SK-N-SH (cell line): ENCODE measurements at regions not wholly inside any gene's neighbourhood (a gene's known extent, or its start where the extent isn't known, plus 50 kb on each side); places are given as distances from the start of the nearest gene placed in this dataset.

ENCODE experiments used
- CTCF ChIA-PET: fragments of 300-600, 350-600 bp; formaldehyde crosslinking; extraction: SDS; loops from one replicate; lab custom pipeline; 2021; lab: Yijun Ruan, JAX
- POLR2A ChIA-PET: fragments of 350-600 bp; sonication (Branson Sonifier 250); formaldehyde crosslinking; extraction: SDS; loops from one replicate; lab custom pipeline; 2020; ENCODE audit warnings: antibody characterized with exemption, inconsistent platforms; lab: Yijun Ruan, JAX
- DNase-seq: peaks from one replicate; pipeline ENCODE4 v3.0.0; 2012
- H2AFZ ChIP-seq: fragments of 200-600 bp; sonication (generic); 2 replicates; pipeline ENCODE4 v1.8.1; 2016; ENCODE audit warnings: antibody characterized with exemption, mild to moderate bottlenecking, low read depth
- H3F3A ChIP-seq: fragments of 200-600 bp; sonication (generic); replicated peaks from 2 replicates; pipeline ENCODE3; 2016; ENCODE audit warnings: antibody characterized with exemption, mild to moderate bottlenecking; ENCODE audit not compliant: insufficient read depth
- H3K27ac ChIP-seq, 2 experiments: fragments of 200-500 bp in 1 of 2; fragments of 200-600 bp in 1 of 2; sonication (Bioruptor generic) in 1 of 2; sonication (generic), shearing (Covaris generic) in 1 of 2; 2 replicates each; pipeline versions ENCODE4 v1.5.1 to v1.6.1; 2014 to 2016; ENCODE audit warnings: low read depth in 2 of 2, inconsistent platforms in 1 of 2, low read length in 1 of 2, mild to moderate bottlenecking in 1 of 2, mixed read lengths in 1 of 2
- H3K27me3 ChIP-seq: fragments of 200-600 bp; sonication (generic), shearing (Covaris generic); 2 replicates; pipeline ENCODE4 v1.6.1; 2016; ENCODE audit warnings: mixed run types; ENCODE audit not compliant: insufficient read depth
- H3K36me3 ChIP-seq, 2 experiments: fragments of 200-500 bp in 1 of 2; fragments of 200-600 bp in 1 of 2; sonication (Bioruptor generic) in 1 of 2; sonication (generic) in 1 of 2; replicated peaks in 1 of 2; 2 replicates each; pipeline versions ENCODE3 to v1.5.1; 2014 to 2016; ENCODE audit warnings: low read length in 1 of 2, mild to moderate bottlenecking in 1 of 2; ENCODE audit not compliant: insufficient read depth in 2 of 2, control insufficient read depth in 1 of 2
- H3K4me1 ChIP-seq, 2 experiments: fragments of 200-500 bp in 1 of 2; fragments of 200-600 bp in 1 of 2; sonication (Bioruptor generic) in 1 of 2; sonication (generic), shearing (Covaris generic) in 1 of 2; 2 replicates each; pipeline versions ENCODE4 v1.5.1 to v1.6.1; 2014 to 2016; ENCODE audit warnings: low read depth in 1 of 2, low read length in 1 of 2, mixed run types in 1 of 2; ENCODE audit not compliant: insufficient read depth in 2 of 2, control insufficient read depth in 1 of 2
- H3K4me2 ChIP-seq: fragments of 200-600 bp; sonication (generic), shearing (Covaris generic); 2 replicates; pipeline ENCODE4 v1.6.1; 2017; ENCODE audit warnings: mixed run types
- H3K4me3 ChIP-seq, 2 experiments: fragments of 200-500 bp in 1 of 2; fragments of 200-600 bp in 1 of 2; sonication (Bioruptor generic) in 1 of 2; sonication (generic), shearing (Covaris generic) in 1 of 2; 2 replicates each; pipeline versions ENCODE4 v1.5.1 to v1.8.1; 2014 to 2016; ENCODE audit warnings: low read depth in 2 of 2, inconsistent platforms in 1 of 2, low read length in 1 of 2, mild to moderate bottlenecking in 1 of 2, mixed read lengths in 1 of 2, moderate library complexity in 1 of 2
- H3K79me2 ChIP-seq: fragments of 200-600 bp; sonication (generic); 2 replicates; pipeline ENCODE4 v1.8.1; 2017; ENCODE audit warnings: mild to moderate bottlenecking; ENCODE audit not compliant: insufficient read depth
- H3K9ac ChIP-seq: fragments of 200-600 bp; sonication (generic); 2 replicates; pipeline ENCODE4 v1.6.1; 2017; ENCODE audit warnings: mixed run types
- H3K9me2 ChIP-seq: fragments of 200-600 bp; sonication (generic); 2 replicates; pipeline ENCODE4 v1.6.1; 2017; ENCODE audit warnings: mixed run types
- H3K9me3 ChIP-seq: fragments of 200-600 bp; sonication (generic); 2 replicates; pipeline ENCODE4 v1.6.1; 2017; ENCODE audit warnings: mixed run types, mild to moderate bottlenecking, moderate library complexity
- H4K20me1 ChIP-seq: fragments of 200-600 bp; sonication (generic); 2 replicates; pipeline ENCODE4 v1.6.1; 2017; ENCODE audit warnings: mild to moderate bottlenecking, mixed run types; ENCODE audit not compliant: insufficient read depth
- EZH2phosphoT487 ChIP-seq: fragments of 200-600 bp; sonication (generic); IDR thresholded peaks from 2 replicates; pipeline ENCODE4 v1.6.1; 2017; ENCODE audit warnings: low read depth, mixed run types, mild to moderate bottlenecking, antibody characterized with exemption, moderate library complexity, borderline replicate concordance
- FOSL2 ChIP-seq: IDR thresholded peaks from 2 replicates; pipeline ENCODE4 v1.4.0; 2012; ENCODE audit warnings: low read depth, mild to moderate bottlenecking, moderate library complexity, borderline replicate concordance
- JUND ChIP-seq: IDR thresholded peaks from 2 replicates; pipeline ENCODE4 v1.4.0; 2012
- NFIC ChIP-seq: IDR thresholded peaks from 2 replicates; pipeline ENCODE4 v1.4.0; 2012; ENCODE audit warnings: borderline replicate concordance
- NRF1 ChIP-seq: IDR thresholded peaks from 2 replicates; pipeline ENCODE4 v1.6.1; 2012; ENCODE audit warnings: low read depth, mild to moderate bottlenecking, low read length
- REST ChIP-seq: IDR thresholded peaks from 2 replicates; pipeline ENCODE4 v1.6.1; 2012; ENCODE audit warnings: mild to moderate bottlenecking, low read depth, low read length, moderate library complexity
- RFX5 ChIP-seq: IDR thresholded peaks from 2 replicates; pipeline ENCODE4 v1.6.1; 2012; ENCODE audit warnings: mild to moderate bottlenecking, improper control_type of control experiment, low read length
- RXRA ChIP-seq: IDR thresholded peaks from 2 replicates; pipeline ENCODE4 v1.4.0; 2012; ENCODE audit warnings: low read depth, mild to moderate bottlenecking, borderline replicate concordance
- TAF1 ChIP-seq: IDR thresholded peaks from 2 replicates; pipeline ENCODE4 v1.6.1; 2012; ENCODE audit warnings: low read depth, mild to moderate bottlenecking, low read length, moderate library complexity, borderline replicate concordance
- TCF12 ChIP-seq: IDR thresholded peaks from 2 replicates; pipeline ENCODE4 v1.4.0; 2012
- YY1 ChIP-seq: IDR thresholded peaks from 2 replicates; pipeline ENCODE4 v1.4.0; 2012; ENCODE audit warnings: low read depth, mild to moderate bottlenecking
- ZBTB33 ChIP-seq: IDR thresholded peaks from 2 replicates; pipeline ENCODE4 v1.4.0; 2012; ENCODE audit warnings: low read depth, borderline replicate concordance
- WGBS: methylation state at CpG from one replicate; pipeline ENCODE4 v1.1.6; 2017; ENCODE audit warnings: low lambda C conversion rate; 5-methylcytosine and 5-hydroxymethylcytosine counted together
- TF ChIP-seq, protein P1 (sequence below): IDR thresholded peaks from 2 replicates; pipeline ENCODE4; 2012
- TF ChIP-seq, protein P2 (sequence below): IDR thresholded peaks from 2 replicates; pipeline ENCODE4 v1.4.0; 2012; ENCODE audit warnings: low read depth, borderline replicate concordance

DNA sequence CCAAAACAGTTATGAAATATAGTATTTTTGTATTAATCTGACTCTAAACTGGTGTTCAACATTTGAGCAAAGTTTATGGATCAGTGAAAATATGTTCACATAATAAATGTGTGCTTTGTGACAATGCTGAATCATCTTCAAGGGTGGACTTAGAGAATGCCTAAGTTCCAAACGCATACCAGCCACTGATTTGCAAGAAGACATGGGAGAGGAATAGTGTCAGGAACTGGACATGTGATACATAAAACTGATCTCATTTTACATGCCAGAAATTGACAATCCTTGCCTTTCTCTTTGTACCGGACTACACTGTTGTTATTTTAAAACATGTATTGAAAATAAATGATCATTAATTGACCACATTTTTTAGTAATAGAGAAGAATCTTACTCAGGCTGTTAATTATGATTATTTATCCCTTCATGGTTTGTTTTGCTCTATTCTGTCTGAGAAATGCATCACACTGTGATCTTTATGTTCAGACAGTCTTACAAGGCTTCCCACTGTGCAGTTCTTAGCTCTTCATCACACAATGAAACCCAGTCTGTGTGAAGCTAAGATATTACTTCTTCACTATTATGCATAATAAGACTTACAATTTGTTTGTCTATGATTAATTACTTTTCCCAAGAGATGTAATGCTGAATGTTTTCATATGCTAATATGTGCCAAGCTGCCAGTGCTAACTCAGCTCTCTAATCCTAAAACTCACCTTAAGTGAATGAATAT lies 1180.6 kb upstream of the CDH8 start (continued):
- TF ChIP-seq REST = no peak
- TF ChIP-seq, all 33 proteins: peak for 0

GRCh38 chr16:63201851-63202250 lies 1165.6 kb upstream of the CDH8 start:
- Histone ChIP-seq H3K27ac (no peak overlapping the region), H3K4me3 (no peak overlapping the region), H3F3A (no peaks in the 10 kb centered on the region), H3K36me3 (no peaks in the 10 kb centered on the region), H2AFZ (no peak overlapping the region), H3K9me3 (no peaks in the 10 kb centered on the region), H3K79me2 (no peaks in the 10 kb centered on the region), H4K20me1 (no peaks in the 10 kb centered on the region), H3K9ac (no peak overlapping the region), H3K4me2 (no peak overlapping the region), H3K4me1 (no peaks in the 10 kb centered on the region), H3K27me3 (no peaks in the 10 kb centered on the region), H3K9me2 (no peaks in the 10 kb centered on the region)
- no peak for TF ChIP-seq TAF1
- ChIA-PET CTCF (no interaction called here), POLR2A (no interaction called here)
- DNase-seq = no peak

DNA sequence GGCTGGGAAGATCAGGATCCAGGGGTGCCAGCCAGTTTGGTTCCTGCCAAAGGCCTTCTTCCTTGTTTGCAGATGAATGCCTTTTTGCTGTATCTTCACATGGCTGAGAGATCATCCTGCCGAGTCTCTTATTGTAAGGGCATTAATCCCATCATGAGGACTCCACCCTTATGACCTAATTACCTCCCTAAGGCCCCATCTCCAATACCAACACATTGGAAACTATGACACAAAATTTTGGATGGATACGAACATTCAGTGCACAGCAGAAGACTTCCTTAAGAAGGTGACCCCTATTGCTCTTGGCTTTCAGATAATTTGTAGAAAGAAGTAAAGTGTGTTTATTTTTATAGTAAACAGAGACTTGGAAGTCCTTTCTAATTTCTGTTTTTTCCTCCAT lies 1164.7 kb upstream of the CDH8 start:
- Histone ChIP-seq H3K9me2 (no peaks in the 10 kb centered on the region), H3F3A (no peaks in the 10 kb centered on the region), H3K9ac (no peak overlapping the region), H3K4me3 (no peak overlapping the region), H3K4me1 (no peaks in the 10 kb centered on the region), H2AFZ (no peak overlapping the region), H3K27ac (no peak overlapping the region)
- whole genome bisulfite sequencing = 38% methylated on average over 2 of the region's 2 CpGs
- ChIA-PET CTCF (no interaction called here), POLR2A (no interaction called here)
- TF ChIP-seq JUND (no peak), RXRA (no peak), YY1 (no peak), REST (no peak), NFIC (no peak), RFX5 (no peak), NRF1 (no peak), ZBTB33 (no peak), TCF12 (no peak), FOSL2 (no peak), EZH2phosphoT487 (no peak)
- TF ChIP-seq, protein P1, sequence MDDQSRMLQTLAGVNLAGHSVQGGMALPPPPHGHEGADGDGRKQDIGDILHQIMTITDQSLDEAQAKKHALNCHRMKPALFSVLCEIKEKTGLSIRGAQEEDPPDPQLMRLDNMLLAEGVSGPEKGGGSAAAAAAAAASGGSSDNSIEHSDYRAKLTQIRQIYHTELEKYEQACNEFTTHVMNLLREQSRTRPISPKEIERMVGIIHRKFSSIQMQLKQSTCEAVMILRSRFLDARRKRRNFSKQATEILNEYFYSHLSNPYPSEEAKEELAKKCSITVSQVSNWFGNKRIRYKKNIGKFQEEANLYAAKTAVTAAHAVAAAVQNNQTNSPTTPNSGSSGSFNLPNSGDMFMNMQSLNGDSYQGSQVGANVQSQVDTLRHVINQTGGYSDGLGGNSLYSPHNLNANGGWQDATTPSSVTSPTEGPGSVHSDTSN = no peak
- TF ChIP-seq, protein P2, sequence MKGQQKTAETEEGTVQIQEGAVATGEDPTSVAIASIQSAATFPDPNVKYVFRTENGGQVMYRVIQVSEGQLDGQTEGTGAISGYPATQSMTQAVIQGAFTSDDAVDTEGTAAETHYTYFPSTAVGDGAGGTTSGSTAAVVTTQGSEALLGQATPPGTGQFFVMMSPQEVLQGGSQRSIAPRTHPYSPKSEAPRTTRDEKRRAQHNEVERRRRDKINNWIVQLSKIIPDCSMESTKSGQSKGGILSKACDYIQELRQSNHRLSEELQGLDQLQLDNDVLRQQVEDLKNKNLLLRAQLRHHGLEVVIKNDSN = no peak
- TF ChIP-seq, all 33 proteins: peak for 0
- Histone ChIP-seq H3K27me3 (no peaks in the 10 kb centered on the region), H4K20me1 (no peaks in the 10 kb centered on the region), H3K4me2 (no peak overlapping the region), H3K9me3 (no peaks in the 10 kb centered on the region), H3K36me3 (no peaks in the 10 kb centered on the region), H3K79me2 (no peaks in the 10 kb centered on the region)
- no peak for DNase-seq
